H7 (cell line): ENCODE measurements at regions not wholly inside any gene's neighbourhood (a gene's known extent, or its start where the extent isn't known, plus 50 kb on each side); places are given as distances from the start of the nearest gene placed in this dataset.
"Not testable (repeated sequence)": the region's sequence is repeated elsewhere in the genome, so short reads cannot be mapped to it uniquely, and the experiment has no call there.

Experiments
- DNase-seq: peaks from one replicate; pipeline ENCODE4 v3.0.0; 2012
- H3K27me3 ChIP-seq: 2 replicates; pipeline ENCODE4 v1.6.0; 2011; ENCODE audit warnings: mild to moderate bottlenecking, low read length; ENCODE audit not compliant: control insufficient read depth, insufficient read depth
- H3K36me3 ChIP-seq: replicated peaks from 2 replicates; pipeline ENCODE4 v1.5.1; 2011; ENCODE audit warnings: low read length; ENCODE audit not compliant: control insufficient read depth, insufficient read depth
- H3K4me3 ChIP-seq: 2 replicates; pipeline ENCODE4 v1.5.1; 2011; ENCODE audit warnings: low read depth, mild to moderate bottlenecking, control low read depth, low read length, moderate library complexity; ENCODE audit not compliant: insufficient read depth

GRCh38 chr6:133789449-133789848 lies 99.5 kb upstream of the TCF21 start:
- not testable (repeated sequence) for DNase-seq, H3K27me3 ChIP-seq, H3K36me3 ChIP-seq, H3K4me3 ChIP-seq

DNA sequence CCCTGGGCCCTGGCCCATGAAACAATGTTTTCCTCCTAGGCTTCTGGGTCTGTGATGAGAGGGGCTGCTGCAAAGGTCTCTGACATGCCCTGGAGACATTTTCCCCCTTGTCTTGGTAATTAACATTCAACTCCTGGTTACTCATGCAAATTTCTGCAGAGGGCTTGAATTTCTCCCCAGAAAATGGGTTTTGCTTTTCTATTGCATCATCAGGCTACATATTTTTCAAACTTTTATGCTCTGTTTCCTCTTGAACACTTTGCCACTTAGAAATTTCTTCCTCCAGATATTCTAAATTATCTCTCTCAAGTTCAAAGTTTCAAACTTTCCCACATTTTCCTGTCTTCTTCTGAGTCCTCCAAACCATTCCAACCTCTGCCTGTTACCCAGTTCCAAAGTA lies 98.2 kb upstream of the TCF21 start:
- H3K36me3 ChIP-seq, H3K27me3 ChIP-seq: not testable (repeated sequence)

DNA sequence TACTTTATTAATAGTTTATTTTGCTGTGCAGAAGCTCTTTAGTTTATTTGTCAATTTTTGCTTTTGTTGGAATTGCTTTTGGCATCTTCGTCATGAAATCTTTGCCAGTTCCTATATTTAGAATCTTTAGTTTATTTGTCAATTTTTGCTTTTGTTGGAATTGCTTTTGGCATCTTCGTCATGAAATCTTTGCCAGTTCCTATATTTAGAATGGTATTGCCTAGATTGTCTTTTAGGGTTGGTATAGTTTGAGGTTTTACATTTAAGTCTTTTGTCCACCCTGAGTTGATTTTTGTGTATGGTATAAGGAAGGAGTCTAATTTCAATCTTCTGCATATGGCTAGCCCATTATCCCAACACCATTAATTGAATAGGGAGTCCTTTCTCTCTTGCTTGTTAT lies 93.9 kb upstream of the TCF21 start:
- not testable (repeated sequence) for H3K27me3 ChIP-seq, H3K36me3 ChIP-seq, DNase-seq, H3K4me3 ChIP-seq

More for the DNA sequence above, 98.2 kb upstream of the TCF21 start:
- H3K4me3 ChIP-seq, DNase-seq: not testable (repeated sequence)

GRCh38 chr6:133796235-133796634 lies 92.7 kb upstream of the TCF21 start:
- H3K4me3 ChIP-seq = no peak overlapping the region
- no peak for DNase-seq
- H3K36me3 ChIP-seq = no peaks in the 10 kb centered on the region
- no peaks in the 10 kb centered on the region for H3K27me3 ChIP-seq

DNA sequence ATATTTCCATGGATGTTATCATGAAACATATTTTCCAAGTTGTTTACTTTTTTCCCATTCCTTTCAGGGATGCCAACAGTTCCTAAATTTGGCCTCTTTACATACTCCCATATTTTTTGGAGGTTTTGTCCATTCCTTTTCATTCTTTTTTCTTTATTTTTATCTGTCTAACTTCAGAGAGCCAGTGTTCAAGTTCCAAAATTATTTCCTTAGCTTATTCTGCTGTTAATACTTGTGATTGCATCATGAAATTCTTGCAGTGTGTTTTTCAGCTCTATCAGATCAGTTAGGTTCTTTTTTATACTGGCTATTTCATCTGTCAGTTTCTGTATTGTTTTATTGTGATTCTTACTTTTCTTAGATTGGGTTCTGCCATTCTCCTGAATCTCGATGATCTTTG lies 89.9 kb upstream of the TCF21 start:
- H3K4me3 ChIP-seq = no peak overlapping the region
- no peaks in the 10 kb centered on the region for H3K36me3 ChIP-seq
- DNase-seq = no peak
- H3K27me3 ChIP-seq = no peaks in the 10 kb centered on the region

GRCh38 chr6:133802861-133803260 lies 86.1 kb upstream of the TCF21 start:
- H3K27me3 ChIP-seq = no peaks in the 10 kb centered on the region
- H3K4me3 ChIP-seq = no peak overlapping the region
- DNase-seq = no peak
- H3K36me3 ChIP-seq = no peaks in the 10 kb centered on the region

DNA sequence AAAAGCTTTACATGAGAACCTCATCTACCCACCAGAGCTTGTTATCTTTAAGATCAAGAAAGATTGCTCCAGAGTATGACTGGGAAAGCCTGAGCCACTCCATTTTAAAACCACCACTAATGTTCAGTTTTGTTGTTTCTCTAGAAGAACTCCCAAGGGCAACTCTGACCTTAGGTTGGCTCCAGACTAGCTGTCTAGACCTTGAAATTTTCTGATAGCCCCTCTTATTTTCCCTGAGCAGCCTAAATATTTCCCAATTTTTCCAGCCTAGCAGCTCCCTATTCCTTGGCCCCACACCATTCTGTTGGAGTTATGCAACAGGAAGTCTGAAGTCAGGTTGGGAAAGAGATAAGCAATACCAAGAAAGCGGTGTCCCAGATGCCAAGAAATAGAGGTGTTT lies 84.6 kb upstream of the TCF21 start:
- Histone ChIP-seq H3K4me3 (no peak overlapping the region), H3K27me3 (no peaks in the 10 kb centered on the region), H3K36me3 (no peaks in the 10 kb centered on the region)
- no peak for DNase-seq

DNA sequence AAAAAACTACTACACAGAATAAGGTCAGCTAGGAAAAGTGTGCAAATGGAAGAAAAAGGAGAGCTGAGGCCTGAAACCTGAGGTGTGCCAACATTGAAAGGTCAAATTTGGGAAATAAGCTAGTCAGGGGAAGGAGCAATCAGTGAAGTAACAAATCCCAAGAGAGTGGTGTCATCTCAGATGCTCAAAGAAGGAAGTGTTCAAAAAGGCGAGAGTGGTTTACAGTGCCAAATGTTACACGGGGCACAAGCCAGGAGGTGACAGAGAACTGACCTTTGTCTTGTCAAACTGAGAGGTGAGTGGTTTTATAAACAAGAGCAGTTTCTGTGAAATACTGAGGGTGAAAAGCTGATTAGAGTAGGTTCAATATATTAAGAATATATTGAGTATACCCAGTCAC lies 83.0 kb upstream of the TCF21 start:
- H3K27me3 ChIP-seq = no peaks in the 10 kb centered on the region
- H3K4me3 ChIP-seq = no peak overlapping the region
- no peak for DNase-seq
- H3K36me3 ChIP-seq = no peaks in the 10 kb centered on the region

DNA sequence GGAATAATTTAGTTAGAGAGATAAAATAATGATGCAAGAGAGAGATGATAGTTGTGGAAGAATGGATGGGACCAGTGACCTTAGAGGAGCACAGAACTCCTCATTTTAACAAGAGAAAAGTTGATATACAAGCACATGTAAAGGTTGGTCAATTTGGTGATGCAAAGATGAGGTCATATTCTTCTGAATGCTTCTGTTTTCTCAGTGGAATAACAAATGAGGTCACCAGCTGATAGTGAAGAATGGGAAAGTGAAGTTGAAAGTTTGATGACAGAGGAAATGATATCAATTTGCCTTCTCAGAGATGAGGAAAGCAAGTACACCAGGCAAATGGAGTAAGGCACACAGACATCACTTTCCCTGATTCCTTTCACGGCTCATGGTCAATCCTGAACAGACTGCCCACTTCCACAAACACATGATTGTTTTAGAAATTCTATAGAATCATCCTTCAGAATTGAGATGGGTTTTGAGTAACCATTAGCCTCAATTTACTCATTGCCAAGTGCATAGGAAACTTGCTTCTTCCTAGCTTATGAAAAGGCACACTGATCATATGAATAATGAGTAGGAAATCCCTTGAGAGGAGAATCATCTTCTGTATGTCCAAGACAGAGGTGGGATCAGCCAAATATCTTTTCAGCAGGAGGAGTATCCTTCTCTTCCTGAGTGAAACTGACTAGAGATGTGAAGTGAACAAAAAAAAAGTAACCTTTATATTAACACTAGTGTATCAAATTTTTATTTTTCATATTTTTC lies 82.4 kb upstream of the TCF21 start:
- Histone ChIP-seq H3K27me3 (no peaks in the 10 kb centered on the region), H3K36me3 (no peaks in the 10 kb centered on the region), H3K4me3 (no peak overlapping the region)
- no peak for DNase-seq

GRCh38 chr6:133807501-133807900 lies 81.4 kb upstream of the TCF21 start:
- Histone ChIP-seq H3K36me3 (no peaks in the 10 kb centered on the region), H3K27me3 (no peaks in the 10 kb centered on the region), H3K4me3 (no peak overlapping the region)
- no peak for DNase-seq

DNA sequence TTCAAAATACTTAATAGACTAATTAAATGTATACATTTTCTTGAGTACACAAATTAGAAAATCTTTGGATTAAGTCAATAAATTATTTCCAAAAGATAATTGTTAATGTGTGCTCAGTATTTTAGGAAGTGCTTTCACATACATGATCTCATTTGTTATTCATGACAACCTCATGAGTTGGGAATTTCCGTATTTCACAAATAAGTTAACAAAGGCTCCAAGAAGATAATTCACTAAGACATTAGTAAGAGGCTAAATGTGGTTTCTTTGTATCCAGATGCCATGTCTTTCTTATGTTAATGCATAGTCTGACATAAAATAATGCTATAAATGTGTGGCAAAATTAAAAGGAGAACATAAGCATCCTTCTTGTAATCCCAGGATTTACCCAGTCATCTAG lies 79.5 kb upstream of the TCF21 start:
- H3K27me3 ChIP-seq = no peaks in the 10 kb centered on the region
- DNase-seq = no peak
- no peak overlapping the region for H3K4me3 ChIP-seq
- no peaks in the 10 kb centered on the region for H3K36me3 ChIP-seq

DNA sequence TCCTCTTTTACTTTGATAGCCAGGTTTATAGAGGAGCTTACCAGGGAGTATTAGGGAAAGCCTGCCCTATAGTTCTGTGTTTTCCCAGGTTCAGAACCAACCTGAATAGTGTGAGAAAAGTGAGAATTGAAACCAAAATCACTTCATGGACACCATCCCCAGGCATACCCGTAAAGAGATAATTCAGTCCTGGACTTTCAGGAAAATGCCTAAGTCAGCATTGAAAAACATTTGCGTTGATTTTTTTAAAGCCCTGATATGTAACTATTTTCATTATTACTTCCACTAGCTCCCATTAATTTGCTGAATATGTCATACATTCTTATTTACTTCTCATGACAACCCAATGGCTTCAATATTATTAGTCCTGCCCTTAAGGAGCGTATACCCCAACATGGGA lies 77.4 kb upstream of the TCF21 start:
- Histone ChIP-seq H3K27me3 (no peaks in the 10 kb centered on the region), H3K36me3 (no peaks in the 10 kb centered on the region), H3K4me3 (no peak overlapping the region)
- no peak for DNase-seq

DNA sequence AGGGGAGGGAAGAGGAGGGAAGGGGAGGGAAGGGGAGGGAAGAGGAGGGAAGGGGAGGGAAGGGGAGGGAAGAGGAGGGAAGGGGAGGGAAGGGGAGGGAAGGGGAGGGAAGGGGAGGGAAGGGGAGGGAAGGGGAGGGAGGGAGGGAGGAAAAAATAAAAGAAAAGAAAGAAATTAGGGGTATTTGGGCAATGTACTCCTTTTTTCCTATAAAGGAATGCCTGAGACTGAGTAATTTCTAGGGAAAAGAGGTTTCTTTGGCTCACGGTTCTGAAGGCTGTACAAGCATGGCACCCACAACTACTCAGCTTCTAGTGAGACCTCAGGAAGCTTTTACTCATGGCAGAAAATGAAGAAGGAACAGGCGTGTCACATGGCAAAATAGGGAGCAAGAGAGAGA lies 76.5 kb upstream of the TCF21 start:
- H3K27me3 ChIP-seq, H3K36me3 ChIP-seq, DNase-seq, H3K4me3 ChIP-seq: not testable (repeated sequence)

DNA sequence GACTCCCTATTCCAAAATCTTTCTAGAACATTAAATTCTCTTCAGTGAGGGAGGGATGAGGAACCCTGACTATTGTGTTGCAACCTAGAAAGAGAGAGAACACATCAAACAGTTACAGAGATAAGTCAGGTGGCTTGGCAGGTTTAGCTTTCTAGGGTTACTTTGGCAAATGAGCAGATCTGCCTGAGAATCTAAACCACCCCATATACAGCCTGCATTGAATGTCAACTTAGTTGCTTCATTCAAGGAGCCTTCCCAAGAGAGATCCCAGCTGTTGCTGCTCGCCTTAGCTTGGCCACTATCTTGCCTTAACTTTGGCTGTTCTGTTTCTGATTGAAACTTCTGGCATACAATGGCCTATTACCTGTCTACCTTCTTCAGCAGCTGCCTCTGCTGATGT lies 74.7 kb upstream of the TCF21 start:
- no peaks in the 10 kb centered on the region for H3K27me3 ChIP-seq
- no peak for DNase-seq
- H3K36me3 ChIP-seq = no peaks in the 10 kb centered on the region
- no peak overlapping the region for H3K4me3 ChIP-seq

DNA sequence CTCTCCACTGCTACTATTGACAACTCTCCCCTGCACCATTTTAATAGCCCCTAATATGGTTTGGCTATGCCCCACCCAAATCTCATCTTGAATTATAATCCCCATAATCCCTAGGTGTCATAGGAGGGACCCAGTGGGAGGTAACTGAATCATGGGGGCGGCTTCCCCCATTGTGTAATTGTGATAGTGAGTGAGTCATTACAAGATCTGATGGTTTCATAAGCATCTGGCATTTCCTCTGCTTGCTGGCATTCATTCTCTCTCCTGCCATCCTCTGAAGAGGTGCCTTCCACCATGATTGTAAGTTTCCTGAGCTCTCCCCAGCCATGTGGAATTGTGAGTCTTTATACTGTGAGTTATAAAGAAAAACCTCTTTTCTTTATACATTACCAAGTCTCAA lies 74.1 kb upstream of the TCF21 start:
- no peak for DNase-seq
- Histone ChIP-seq H3K27me3 (no peaks in the 10 kb centered on the region), H3K4me3 (no peak overlapping the region), H3K36me3 (no peaks in the 10 kb centered on the region)

- no peaks in the 10 kb centered on the region for H3K27me3 ChIP-seq
- no peak for DNase-seq
- H3K36me3 ChIP-seq = no peaks in the 10 kb centered on the region
- no peak overlapping the region for H3K4me3 ChIP-seq
These were observed 73.6 kb upstream of the TCF21 start for GRCh38 chr6:133815313-133815712.
